ENCODE measurements at regions not wholly inside any gene's neighbourhood (a gene's known extent, or its start where the extent isn't known, plus 50 kb on each side); places are given as distances from the start of the nearest gene placed in this dataset.

- intact Hi-C loops (cut with micrococcal nuclease), result no loop called here
- H3K9me3 Mint-ChIP-seq (ENCODE audit: insufficient read depth), result no peaks in the 10 kb centered on the region
- POLR2A ChIA-PET, result no interaction called here
- Histone ChIP-seq H3K27ac (ENCODE audit: low read length in 2 of 2) (no peak overlapping the region), H3K4me2 (replicated peaks; ENCODE audit: low read depth, low read length, poor library complexity, severe bottlenecking) (no peak overlapping the region), H4K20me1 (ENCODE audit: control insufficient read depth, insufficient read depth, low read length, poor library complexity, severe bottlenecking) (no peaks in the 10 kb centered on the region), H3K36me3 (replicated peaks in 1 of 2; ENCODE audit: control extremely low read depth in 1 of 2, control insufficient read depth in 1 of 2, extremely low read depth in 1 of 2, insufficient read depth in 2 of 2, low read length in 1 of 2) (no peaks in the 10 kb centered on the region), H3K79me2 (ENCODE audit: control insufficient read depth, insufficient read depth, low read length) (no peaks in the 10 kb centered on the region), H3K9ac (ENCODE audit: low read length) (no peak overlapping the region), H3K4me3 (ENCODE audit: control extremely low read depth in 1 of 5, extremely low read depth in 1 of 5, insufficient read depth in 1 of 5, low read depth in 2 of 5, low read length in 4 of 5) (no peak overlapping the region), H3K9me3 (ENCODE audit: control extremely low read depth in 1 of 3, control insufficient read depth in 2 of 3, insufficient read depth in 1 of 3, low read length in 2 of 3) (peaks cover 0 to 7% (median 0%) of the 10 kb centered on the region in 3 donors), H2AFZ (ENCODE audit: insufficient read depth, low read depth, low read length, poor library complexity, severe bottlenecking) (no peak overlapping the region), H3K4me1 (ENCODE audit: control insufficient read depth in 2 of 2, insufficient read depth in 2 of 2, low read length in 2 of 2) (no peaks in the 10 kb centered on the region), H3K27me3 (replicated peaks in 1 of 4; ENCODE audit: control extremely low read depth in 1 of 4, control insufficient read depth in 3 of 4, insufficient read depth in 4 of 4, low read length in 3 of 4) (peaks cover 0 to 16% (median 1%) of the 10 kb centered on the region in 4 experiments)
- no peaks in the 10 kb centered on the region for H3K4me1 Mint-ChIP-seq
- TF ChIP-seq EZH2 (IDR thresholded peaks at IDR 0.05; ENCODE audit: borderline replicate concordance, insufficient read depth, low read depth, low read length, poor library complexity, severe bottlenecking) (no peak), CTCF (IDR thresholded peaks at IDR 0.05) (no peak)
- ATAC-seq (ENCODE audit: low read depth) (no peak), DNase-seq (no peak)
- 97% methylated on average over 4 of the region's 7 CpGs for WGBS (ENCODE audit: insufficient coverage)
- H3K27me3 Mint-ChIP-seq, result peaks cover 39% of the 10 kb centered on the region
- CTCF ChIA-PET, result no interaction called here
- no peak overlapping the region for H3K4me3 Mint-ChIP-seq
- no peak overlapping the region for H3K27ac Mint-ChIP-seq
These were observed 1354.5 kb downstream of the BRD1 start for GRCh38 chr22:48473202-48473601.

GRCh38 chr22:48464246-48464645, 1363.4 kb downstream of the BRD1 start:
- intact Hi-C loops (cut with micrococcal nuclease), result no loop called here
- H3K27ac Mint-ChIP-seq, result no peak overlapping the region
- Histone ChIP-seq H3K9ac (ENCODE audit: low read length) (no peak overlapping the region), H4K20me1 (ENCODE audit: control insufficient read depth, insufficient read depth, low read length, poor library complexity, severe bottlenecking) (no peaks in the 10 kb centered on the region), H3K4me3 (ENCODE audit: control extremely low read depth in 1 of 5, extremely low read depth in 1 of 5, insufficient read depth in 1 of 5, low read depth in 2 of 5, low read length in 4 of 5) (no peak overlapping the region), H3K79me2 (ENCODE audit: control insufficient read depth, insufficient read depth, low read length) (no peaks in the 10 kb centered on the region), H3K27ac (ENCODE audit: low read length in 2 of 2) (no peak overlapping the region), H3K36me3 (replicated peaks in 1 of 2; ENCODE audit: control extremely low read depth in 1 of 2, control insufficient read depth in 1 of 2, extremely low read depth in 1 of 2, insufficient read depth in 2 of 2, low read length in 1 of 2) (no peaks in the 10 kb centered on the region), H3K27me3 (replicated peaks in 1 of 4; ENCODE audit: control extremely low read depth in 1 of 4, control insufficient read depth in 3 of 4, insufficient read depth in 4 of 4, low read length in 3 of 4) (peaks cover 0 to 11% (median 0%) of the 10 kb centered on the region in 4 experiments), H3K4me1 (ENCODE audit: control insufficient read depth in 2 of 2, insufficient read depth in 2 of 2, low read length in 2 of 2) (no peaks in the 10 kb centered on the region), H3K4me2 (replicated peaks; ENCODE audit: low read depth, low read length, poor library complexity, severe bottlenecking) (no peak overlapping the region), H3K9me3 (ENCODE audit: control extremely low read depth in 1 of 3, control insufficient read depth in 2 of 3, insufficient read depth in 1 of 3, low read length in 2 of 3) (no peaks in the 10 kb centered on the region), H2AFZ (ENCODE audit: insufficient read depth, low read depth, low read length, poor library complexity, severe bottlenecking) (no peak overlapping the region)
- ATAC-seq (ENCODE audit: low read depth), result no peak
- no peaks in the 10 kb centered on the region for H3K4me1 Mint-ChIP-seq
- WGBS (ENCODE audit: insufficient coverage), result 70% methylated on average over 4 of the region's 9 CpGs
- no peak overlapping the region for H3K4me3 Mint-ChIP-seq
- POLR2A ChIA-PET, result no interaction called here
- TF ChIP-seq EZH2 (IDR thresholded peaks at IDR 0.05; ENCODE audit: borderline replicate concordance, insufficient read depth, low read depth, low read length, poor library complexity, severe bottlenecking), result no peak
- no peak for TF ChIP-seq CTCF (IDR thresholded peaks at IDR 0.05)
- no peak for DNase-seq
- CTCF ChIA-PET, result no interaction called here
- no peaks in the 10 kb centered on the region for H3K9me3 Mint-ChIP-seq (ENCODE audit: insufficient read depth)
- H3K27me3 Mint-ChIP-seq, result peaks cover 23% of the 10 kb centered on the region
